Panc1 (cell line): ENCODE measurements at regions not wholly inside any gene's neighbourhood (a gene's known extent, or its start where the extent isn't known, plus 50 kb on each side); places are given as distances from the start of the nearest gene placed in this dataset.

ENCODE experiments used
- POLR2AphosphoS5 ChIP-seq: IDR thresholded peaks from 2 replicates; pipeline ENCODE4 v1.6.1; 2012; ENCODE audit warnings: mild to moderate bottlenecking, low read depth, low read length, moderate library complexity
- TCF7L2 ChIP-seq: IDR thresholded peaks from 2 replicates; pipeline ENCODE4 v1.6.1; 2011; ENCODE audit warnings: mild to moderate bottlenecking, low read depth, low read length, inconsistent platforms
- TF ChIP-seq, protein P1 (sequence below): fragments of 450-650 bp; IDR thresholded peaks from 2 replicates; pipeline ENCODE4 v1.5.1; 2017; ENCODE audit warnings: mild to moderate bottlenecking

DNA sequence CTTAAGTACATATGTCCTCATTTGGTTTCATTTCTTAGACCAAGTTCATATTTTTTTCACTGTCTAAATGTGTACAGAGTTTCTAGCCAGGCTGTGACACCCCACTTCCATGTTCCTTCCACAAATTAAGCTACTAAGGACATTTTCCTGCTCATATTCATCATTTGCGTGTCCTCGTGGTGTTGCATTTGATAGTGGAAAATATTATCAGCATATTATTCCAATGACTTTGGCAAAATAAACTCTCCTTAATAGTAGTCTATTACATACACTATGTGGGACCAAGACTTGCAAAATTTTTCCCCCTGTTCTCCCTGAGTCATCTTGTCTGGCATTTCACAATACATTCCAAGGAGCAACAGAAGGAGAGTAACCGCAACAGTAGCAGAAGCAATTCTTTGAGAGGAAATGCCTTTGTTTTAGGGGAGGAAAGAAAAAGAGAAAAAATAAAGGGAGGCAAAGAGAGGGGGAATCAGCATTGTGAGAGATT is 599.2 kb downstream of the COL12A1 start:
- TF ChIP-seq, protein P1, sequence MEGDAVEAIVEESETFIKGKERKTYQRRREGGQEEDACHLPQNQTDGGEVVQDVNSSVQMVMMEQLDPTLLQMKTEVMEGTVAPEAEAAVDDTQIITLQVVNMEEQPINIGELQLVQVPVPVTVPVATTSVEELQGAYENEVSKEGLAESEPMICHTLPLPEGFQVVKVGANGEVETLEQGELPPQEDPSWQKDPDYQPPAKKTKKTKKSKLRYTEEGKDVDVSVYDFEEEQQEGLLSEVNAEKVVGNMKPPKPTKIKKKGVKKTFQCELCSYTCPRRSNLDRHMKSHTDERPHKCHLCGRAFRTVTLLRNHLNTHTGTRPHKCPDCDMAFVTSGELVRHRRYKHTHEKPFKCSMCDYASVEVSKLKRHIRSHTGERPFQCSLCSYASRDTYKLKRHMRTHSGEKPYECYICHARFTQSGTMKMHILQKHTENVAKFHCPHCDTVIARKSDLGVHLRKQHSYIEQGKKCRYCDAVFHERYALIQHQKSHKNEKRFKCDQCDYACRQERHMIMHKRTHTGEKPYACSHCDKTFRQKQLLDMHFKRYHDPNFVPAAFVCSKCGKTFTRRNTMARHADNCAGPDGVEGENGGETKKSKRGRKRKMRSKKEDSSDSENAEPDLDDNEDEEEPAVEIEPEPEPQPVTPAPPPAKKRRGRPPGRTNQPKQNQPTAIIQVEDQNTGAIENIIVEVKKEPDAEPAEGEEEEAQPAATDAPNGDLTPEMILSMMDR, result no peak
- no peak for TF ChIP-seq POLR2AphosphoS5
- TF ChIP-seq TCF7L2, result no peak
